ENCODE measurements at regions not wholly inside any gene's neighbourhood (a gene's known extent, or its start where the extent isn't known, plus 50 kb on each side); places are given as distances from the start of the nearest gene placed in this dataset.

GRCh38 chr6:40854592-40854991, 184.4 kb downstream of the UNC5CL start:
- CTCF ChIA-PET = interaction anchor here (1.1 to 1.2 kb wide), 2 partner anchors 173 to 208 kb away, joined by 3 to 4 read pairs; no protein-coding TSS in a partner anchor
- intact Hi-C loops (cut with micrococcal nuclease) = no loop called here
- Histone ChIP-seq H3K4me2 (ENCODE audit: low read length) (no peak overlapping the region), H2AFZ (ENCODE audit: low read depth, low read length, poor library complexity, severe bottlenecking) (no peak overlapping the region), H3K27ac (ENCODE audit: low read depth, low read length) (no peak overlapping the region), H4K20me1 (ENCODE audit: insufficient read depth) (no peaks in the 10 kb centered on the region), H3K36me3 (ENCODE audit: control insufficient read depth in 1 of 2, insufficient read depth in 2 of 2, low read length in 2 of 2) (no peaks in the 10 kb centered on the region), H3K9ac (ENCODE audit: low read length) (no peak overlapping the region), H3K79me2 (ENCODE audit: insufficient read depth, low read length) (no peaks in the 10 kb centered on the region), H3K9me2 (ENCODE audit: insufficient read depth) (no peaks in the 10 kb centered on the region), H3K9me3 (ENCODE audit: control insufficient read depth in 1 of 2, insufficient read depth in 1 of 2, low read depth in 1 of 2, low read length in 2 of 2) (no peaks in the 10 kb centered on the region), H3K27me3 (ENCODE audit: insufficient read depth, low read length) (no peaks in the 10 kb centered on the region), H3K4me1 (ENCODE audit: control insufficient read depth in 1 of 2, insufficient read depth in 2 of 2, low read length in 2 of 2) (no peaks in the 10 kb centered on the region), H3K4me3 (replicated peaks in 1 of 2; ENCODE audit: low read depth in 1 of 2, low read length in 2 of 2) (no peak overlapping the region)
- RAD21 ChIA-PET (ENCODE audit: low non-redundant PET in 1 of 2, low total read pairs in 2 of 2, uncharacterized antibody in 2 of 2, unreplicated experiment in 2 of 2) = no interaction called here
- ATAC-seq (no peak), DNase-seq (ENCODE audit: low read depth, low spot score) (no peak)
- POLR2A ChIA-PET = interaction anchor here (0.8 kb wide), 1 partner anchor 9 kb away, joined by 4 read pairs; no protein-coding TSS in a partner anchor
- TF ChIP-seq YY1 (IDR thresholded peaks at IDR 0.05; ENCODE audit: extremely low read depth, insufficient replicate concordance, low read depth, low read length) (no peak), TCF7L2 (IDR thresholded peaks at IDR 0.05; ENCODE audit: borderline replicate concordance, extremely low read depth, insufficient read depth, insufficient read length) (no peak), REST (IDR thresholded peaks at IDR 0.05; ENCODE audit: low read depth) (no peak), FOSL1 (IDR thresholded peaks at IDR 0.05; ENCODE audit: low read depth) (no peak), EGR1 (IDR thresholded peaks at IDR 0.05; ENCODE audit: low read depth) (no peak), RAD21 (IDR thresholded peaks at IDR 0.05; ENCODE audit: low read depth) (no peak), EZH2phosphoT487 (IDR thresholded peaks at IDR 0.05; ENCODE audit: borderline replicate concordance) (no peak), CTCF (IDR thresholded peaks at IDR 0.05 in 2 of 3, conservative IDR thresholded peaks at IDR 0.05 in 1 of 3; ENCODE audit: borderline replicate concordance in 1 of 3, insufficient read depth in 1 of 3, low read depth in 2 of 3, low read length in 2 of 3) (no peak), MAX (IDR thresholded peaks at IDR 0.05) (no peak), ZBTB33 (IDR thresholded peaks at IDR 0.05; ENCODE audit: extremely low read depth, insufficient replicate concordance, low read length) (no peak), POLR2A (IDR thresholded peaks at IDR 0.05; ENCODE audit: borderline replicate concordance, extremely low read depth, insufficient read depth, insufficient read length) (no peak), EZH2 (IDR thresholded peaks at IDR 0.05) (no peak), ATF3 (IDR thresholded peaks at IDR 0.05) (no peak), JUND (IDR thresholded peaks at IDR 0.05) (no peak), SIN3A (IDR thresholded peaks at IDR 0.05; ENCODE audit: low read depth) (no peak)
- no TSS peak for BruUV-seq (replicated peaks)

Measured in HCT116 (cell line).